ENCODE measurements at regions not wholly inside any gene's neighbourhood (a gene's known extent, or its start where the extent isn't known, plus 50 kb on each side); places are given as distances from the start of the nearest gene placed in this dataset.

DNA sequence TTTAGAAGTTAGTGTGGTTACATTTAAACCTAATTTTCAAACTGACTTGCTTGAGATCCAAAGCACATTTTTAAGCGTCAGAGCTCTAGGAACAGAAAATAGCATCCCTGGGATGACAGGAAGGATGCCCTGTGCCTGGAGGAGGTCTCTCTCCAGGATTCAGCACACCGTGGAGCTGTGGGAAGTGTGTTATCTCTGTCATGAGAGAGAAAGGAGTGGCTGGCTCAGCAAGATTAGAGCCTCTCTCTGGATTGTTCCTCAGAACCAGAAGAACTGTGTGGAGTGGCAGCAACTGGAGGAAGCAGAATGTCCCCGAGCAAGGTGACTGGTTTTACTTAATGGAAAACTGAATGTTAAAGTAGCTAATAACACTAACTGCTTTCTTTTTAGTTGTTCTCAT is 233.6 kb upstream of the TGFBR2 start:
- peaks cover 6% of the 10 kb centered on the region for H3K9me3 Mint-ChIP-seq
- H3K27me3 Mint-ChIP-seq (ENCODE audit: insufficient read depth, low read depth, poor library complexity), result no peaks in the 10 kb centered on the region
- H3K4me3 Mint-ChIP-seq, result no peak overlapping the region
- TF ChIP-seq POLR2AphosphoS5 (IDR thresholded peaks at IDR 0.05; ENCODE audit: low read depth), result no peak
- no peak for TF ChIP-seq ZNF114 (CRISPR knock-in tag; IDR thresholded peaks at IDR 0.05)
- TF ChIP-seq, protein P1, sequence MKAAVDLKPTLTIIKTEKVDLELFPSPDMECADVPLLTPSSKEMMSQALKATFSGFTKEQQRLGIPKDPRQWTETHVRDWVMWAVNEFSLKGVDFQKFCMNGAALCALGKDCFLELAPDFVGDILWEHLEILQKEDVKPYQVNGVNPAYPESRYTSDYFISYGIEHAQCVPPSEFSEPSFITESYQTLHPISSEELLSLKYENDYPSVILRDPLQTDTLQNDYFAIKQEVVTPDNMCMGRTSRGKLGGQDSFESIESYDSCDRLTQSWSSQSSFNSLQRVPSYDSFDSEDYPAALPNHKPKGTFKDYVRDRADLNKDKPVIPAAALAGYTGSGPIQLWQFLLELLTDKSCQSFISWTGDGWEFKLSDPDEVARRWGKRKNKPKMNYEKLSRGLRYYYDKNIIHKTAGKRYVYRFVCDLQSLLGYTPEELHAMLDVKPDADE (IDR thresholded peaks at IDR 0.05), result no peak
- TF ChIP-seq JUNB (IDR thresholded peaks at IDR 0.05; ENCODE audit: unreplicated experiment), result no peak
- TF ChIP-seq NANOG (IDR thresholded peaks at IDR 0.05; ENCODE audit: borderline replicate concordance), result no peak
- no peak for TF ChIP-seq STAT1 (IDR thresholded peaks at IDR 0.05; ENCODE audit: unreplicated experiment)
- no peak for TF ChIP-seq ZNF331 (CRISPR knock-in tag; IDR thresholded peaks at IDR 0.05; ENCODE audit: low read depth)
- no peak for TF ChIP-seq EZH2 (IDR thresholded peaks at IDR 0.05; ENCODE audit: low read depth, unreplicated experiment)
- TF ChIP-seq EZH2phosphoT487 (IDR thresholded peaks at IDR 0.05; ENCODE audit: unreplicated experiment), result no peak
- TF ChIP-seq, protein P2, sequence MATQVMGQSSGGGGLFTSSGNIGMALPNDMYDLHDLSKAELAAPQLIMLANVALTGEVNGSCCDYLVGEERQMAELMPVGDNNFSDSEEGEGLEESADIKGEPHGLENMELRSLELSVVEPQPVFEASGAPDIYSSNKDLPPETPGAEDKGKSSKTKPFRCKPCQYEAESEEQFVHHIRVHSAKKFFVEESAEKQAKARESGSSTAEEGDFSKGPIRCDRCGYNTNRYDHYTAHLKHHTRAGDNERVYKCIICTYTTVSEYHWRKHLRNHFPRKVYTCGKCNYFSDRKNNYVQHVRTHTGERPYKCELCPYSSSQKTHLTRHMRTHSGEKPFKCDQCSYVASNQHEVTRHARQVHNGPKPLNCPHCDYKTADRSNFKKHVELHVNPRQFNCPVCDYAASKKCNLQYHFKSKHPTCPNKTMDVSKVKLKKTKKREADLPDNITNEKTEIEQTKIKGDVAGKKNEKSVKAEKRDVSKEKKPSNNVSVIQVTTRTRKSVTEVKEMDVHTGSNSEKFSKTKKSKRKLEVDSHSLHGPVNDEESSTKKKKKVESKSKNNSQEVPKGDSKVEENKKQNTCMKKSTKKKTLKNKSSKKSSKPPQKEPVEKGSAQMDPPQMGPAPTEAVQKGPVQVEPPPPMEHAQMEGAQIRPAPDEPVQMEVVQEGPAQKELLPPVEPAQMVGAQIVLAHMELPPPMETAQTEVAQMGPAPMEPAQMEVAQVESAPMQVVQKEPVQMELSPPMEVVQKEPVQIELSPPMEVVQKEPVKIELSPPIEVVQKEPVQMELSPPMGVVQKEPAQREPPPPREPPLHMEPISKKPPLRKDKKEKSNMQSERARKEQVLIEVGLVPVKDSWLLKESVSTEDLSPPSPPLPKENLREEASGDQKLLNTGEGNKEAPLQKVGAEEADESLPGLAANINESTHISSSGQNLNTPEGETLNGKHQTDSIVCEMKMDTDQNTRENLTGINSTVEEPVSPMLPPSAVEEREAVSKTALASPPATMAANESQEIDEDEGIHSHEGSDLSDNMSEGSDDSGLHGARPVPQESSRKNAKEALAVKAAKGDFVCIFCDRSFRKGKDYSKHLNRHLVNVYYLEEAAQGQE (IDR thresholded peaks at IDR 0.05; ENCODE audit: unreplicated experiment), result no peak
- TF ChIP-seq, protein P3, sequence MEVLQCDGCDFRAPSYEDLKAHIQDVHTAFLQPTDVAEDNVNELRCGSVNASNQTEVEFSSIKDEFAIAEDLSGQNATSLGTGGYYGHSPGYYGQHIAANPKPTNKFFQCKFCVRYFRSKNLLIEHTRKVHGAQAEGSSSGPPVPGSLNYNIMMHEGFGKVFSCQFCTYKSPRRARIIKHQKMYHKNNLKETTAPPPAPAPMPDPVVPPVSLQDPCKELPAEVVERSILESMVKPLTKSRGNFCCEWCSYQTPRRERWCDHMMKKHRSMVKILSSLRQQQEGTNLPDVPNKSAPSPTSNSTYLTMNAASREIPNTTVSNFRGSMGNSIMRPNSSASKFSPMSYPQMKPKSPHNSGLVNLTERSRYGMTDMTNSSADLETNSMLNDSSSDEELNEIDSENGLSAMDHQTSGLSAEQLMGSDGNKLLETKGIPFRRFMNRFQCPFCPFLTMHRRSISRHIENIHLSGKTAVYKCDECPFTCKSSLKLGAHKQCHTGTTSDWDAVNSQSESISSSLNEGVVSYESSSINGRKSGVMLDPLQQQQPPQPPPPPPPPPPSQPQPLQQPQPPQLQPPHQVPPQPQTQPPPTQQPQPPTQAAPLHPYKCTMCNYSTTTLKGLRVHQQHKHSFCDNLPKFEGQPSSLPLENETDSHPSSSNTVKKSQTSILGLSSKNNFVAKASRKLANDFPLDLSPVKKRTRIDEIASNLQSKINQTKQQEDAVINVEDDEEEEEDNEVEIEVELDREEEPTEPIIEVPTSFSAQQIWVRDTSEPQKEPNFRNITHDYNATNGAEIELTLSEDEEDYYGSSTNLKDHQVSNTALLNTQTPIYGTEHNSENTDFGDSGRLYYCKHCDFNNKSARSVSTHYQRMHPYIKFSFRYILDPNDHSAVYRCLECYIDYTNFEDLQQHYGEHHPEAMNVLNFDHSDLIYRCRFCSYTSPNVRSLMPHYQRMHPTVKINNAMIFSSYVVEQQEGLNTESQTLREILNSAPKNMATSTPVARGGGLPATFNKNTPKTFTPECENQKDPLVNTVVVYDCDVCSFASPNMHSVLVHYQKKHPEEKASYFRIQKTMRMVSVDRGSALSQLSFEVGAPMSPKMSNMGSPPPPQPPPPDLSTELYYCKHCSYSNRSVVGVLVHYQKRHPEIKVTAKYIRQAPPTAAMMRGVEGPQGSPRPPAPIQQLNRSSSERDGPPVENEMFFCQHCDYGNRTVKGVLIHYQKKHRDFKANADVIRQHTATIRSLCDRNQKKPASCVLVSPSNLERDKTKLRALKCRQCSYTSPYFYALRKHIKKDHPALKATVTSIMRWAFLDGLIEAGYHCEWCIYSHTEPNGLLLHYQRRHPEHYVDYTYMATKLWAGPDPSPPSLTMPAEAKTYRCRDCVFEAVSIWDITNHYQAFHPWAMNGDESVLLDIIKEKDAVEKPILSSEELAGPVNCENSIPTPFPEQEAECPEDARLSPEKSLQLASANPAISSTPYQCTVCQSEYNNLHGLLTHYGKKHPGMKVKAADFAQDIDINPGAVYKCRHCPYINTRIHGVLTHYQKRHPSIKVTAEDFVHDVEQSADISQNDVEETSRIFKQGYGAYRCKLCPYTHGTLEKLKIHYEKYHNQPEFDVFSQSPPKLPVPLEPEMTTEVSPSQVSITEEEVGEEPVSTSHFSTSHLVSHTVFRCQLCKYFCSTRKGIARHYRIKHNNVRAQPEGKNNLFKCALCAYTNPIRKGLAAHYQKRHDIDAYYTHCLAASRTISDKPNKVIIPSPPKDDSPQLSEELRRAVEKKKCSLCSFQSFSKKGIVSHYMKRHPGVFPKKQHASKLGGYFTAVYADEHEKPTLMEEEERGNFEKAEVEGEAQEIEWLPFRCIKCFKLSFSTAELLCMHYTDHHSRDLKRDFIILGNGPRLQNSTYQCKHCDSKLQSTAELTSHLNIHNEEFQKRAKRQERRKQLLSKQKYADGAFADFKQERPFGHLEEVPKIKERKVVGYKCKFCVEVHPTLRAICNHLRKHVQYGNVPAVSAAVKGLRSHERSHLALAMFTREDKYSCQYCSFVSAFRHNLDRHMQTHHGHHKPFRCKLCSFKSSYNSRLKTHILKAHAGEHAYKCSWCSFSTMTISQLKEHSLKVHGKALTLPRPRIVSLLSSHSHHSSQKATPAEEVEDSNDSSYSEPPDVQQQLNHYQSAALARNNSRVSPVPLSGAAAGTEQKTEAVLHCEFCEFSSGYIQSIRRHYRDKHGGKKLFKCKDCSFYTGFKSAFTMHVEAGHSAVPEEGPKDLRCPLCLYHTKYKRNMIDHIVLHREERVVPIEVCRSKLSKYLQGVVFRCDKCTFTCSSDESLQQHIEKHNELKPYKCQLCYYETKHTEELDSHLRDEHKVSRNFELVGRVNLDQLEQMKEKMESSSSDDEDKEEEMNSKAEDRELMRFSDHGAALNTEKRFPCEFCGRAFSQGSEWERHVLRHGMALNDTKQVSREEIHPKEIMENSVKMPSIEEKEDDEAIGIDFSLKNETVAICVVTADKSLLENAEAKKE (CRISPR knock-in tag; IDR thresholded peaks at IDR 0.05), result no peak
- H3K27ac ChIP-seq (ENCODE audit: low read depth), result no peak overlapping the region
- no peaks in the 10 kb centered on the region for H4K20me1 ChIP-seq (replicated peaks; ENCODE audit: insufficient read depth)
- H3K4me1 ChIP-seq (ENCODE audit: insufficient read depth), result peaks cover 9% of the 10 kb centered on the region; the same call in 1 of the 2 replicates
- H3K4me2 ChIP-seq, result no peak overlapping the region
- H2AFZ ChIP-seq, result 0 out of 2 replicates have a peak overlapping the region, but pooled peaks have one; percentile 4
- no peaks in the 10 kb centered on the region for H3K36me3 ChIP-seq (ENCODE audit: insufficient read depth)
- peaks cover 13% of the 10 kb centered on the region for H3K4me1 Mint-ChIP-seq
- H3K79me2 ChIP-seq (replicated peaks; ENCODE audit: insufficient read depth), result no peaks in the 10 kb centered on the region
- H3K36me3 Mint-ChIP-seq (ENCODE audit: low read depth), result no peaks in the 10 kb centered on the region
- no peaks in the 10 kb centered on the region for H3F3A ChIP-seq (replicated peaks; ENCODE audit: low read depth)
- no peak for DNase-seq (ENCODE audit: low spot score)
- no peaks in the 10 kb centered on the region for H3K27me3 ChIP-seq (ENCODE audit: insufficient read depth)
- peaks cover 6% of the 10 kb centered on the region; the same call in 1 of the 2 replicates for H3K9me2 ChIP-seq (ENCODE audit: insufficient read depth)
- ATAC-seq, result no peak
- H3K27ac Mint-ChIP-seq, result no peak overlapping the region
- no peak overlapping the region for H3K4me3 ChIP-seq

Measured in GM23338 (cell line).